ENCODE measurements at regions not wholly inside any gene's neighbourhood (a gene's known extent, or its start where the extent isn't known, plus 50 kb on each side); places are given as distances from the start of the nearest gene placed in this dataset.

DNA sequence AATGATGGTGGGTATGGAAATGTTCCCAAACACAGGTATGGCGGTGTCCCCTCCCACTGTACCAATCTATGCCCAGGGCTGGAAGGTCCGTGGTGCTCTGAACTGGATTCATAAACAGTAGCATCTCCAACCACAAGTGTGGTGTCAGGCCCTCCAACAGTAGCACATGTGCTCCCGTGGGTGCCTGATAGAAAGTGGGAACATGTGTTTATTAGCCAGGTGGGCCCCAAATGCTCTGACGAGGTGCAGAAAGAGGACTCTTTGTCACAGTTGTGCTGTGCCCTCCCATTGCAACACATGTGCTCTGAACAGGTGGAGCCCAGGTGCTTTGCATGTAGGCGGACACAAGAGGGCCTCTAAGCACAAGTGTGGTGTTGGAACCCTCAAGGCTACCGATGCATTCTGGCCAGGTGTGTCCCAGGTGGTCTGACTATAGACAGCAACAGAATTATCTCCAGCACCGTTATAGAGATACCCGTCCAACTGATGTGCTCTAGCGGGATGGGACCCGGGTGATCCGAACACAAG is 75.4 kb upstream of the ZNF30 start:
- no peak for DNase-seq (ENCODE audit: low read depth)
- TF ChIP-seq, protein P1, sequence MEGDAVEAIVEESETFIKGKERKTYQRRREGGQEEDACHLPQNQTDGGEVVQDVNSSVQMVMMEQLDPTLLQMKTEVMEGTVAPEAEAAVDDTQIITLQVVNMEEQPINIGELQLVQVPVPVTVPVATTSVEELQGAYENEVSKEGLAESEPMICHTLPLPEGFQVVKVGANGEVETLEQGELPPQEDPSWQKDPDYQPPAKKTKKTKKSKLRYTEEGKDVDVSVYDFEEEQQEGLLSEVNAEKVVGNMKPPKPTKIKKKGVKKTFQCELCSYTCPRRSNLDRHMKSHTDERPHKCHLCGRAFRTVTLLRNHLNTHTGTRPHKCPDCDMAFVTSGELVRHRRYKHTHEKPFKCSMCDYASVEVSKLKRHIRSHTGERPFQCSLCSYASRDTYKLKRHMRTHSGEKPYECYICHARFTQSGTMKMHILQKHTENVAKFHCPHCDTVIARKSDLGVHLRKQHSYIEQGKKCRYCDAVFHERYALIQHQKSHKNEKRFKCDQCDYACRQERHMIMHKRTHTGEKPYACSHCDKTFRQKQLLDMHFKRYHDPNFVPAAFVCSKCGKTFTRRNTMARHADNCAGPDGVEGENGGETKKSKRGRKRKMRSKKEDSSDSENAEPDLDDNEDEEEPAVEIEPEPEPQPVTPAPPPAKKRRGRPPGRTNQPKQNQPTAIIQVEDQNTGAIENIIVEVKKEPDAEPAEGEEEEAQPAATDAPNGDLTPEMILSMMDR (IDR thresholded peaks at IDR 0.05; ENCODE audit: low read depth, low read length, missing control alignments), result no peak
- in situ Hi-C loops (cut with HindIII; ENCODE audit: low sequenced_read_pairs), result no loop called here
- H3K4me3 ChIP-seq (ENCODE audit: low read depth, low read length), result no peak overlapping the region

DNA sequence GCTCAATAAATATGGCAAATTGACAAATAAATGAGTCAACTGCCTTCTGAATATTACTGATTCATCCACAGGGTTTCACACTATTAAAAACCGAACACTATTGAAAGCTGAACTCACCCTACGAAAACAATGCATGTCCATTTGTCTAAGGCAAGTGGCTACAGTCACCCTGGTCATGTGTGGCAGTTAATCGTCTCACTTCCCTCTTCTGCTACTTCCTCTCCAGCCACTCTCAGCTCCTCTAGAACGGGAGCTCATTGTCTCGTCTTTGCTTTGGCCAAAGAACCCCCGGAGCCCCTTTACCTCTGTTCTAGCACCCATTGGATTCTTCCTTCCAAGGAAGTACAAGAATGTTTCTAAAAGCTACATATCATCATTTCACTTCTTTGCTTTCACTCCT is 74.4 kb upstream of the ZNF599 start:
- in situ Hi-C loops (cut with HindIII; ENCODE audit: low sequenced_read_pairs), result no loop called here
- no peak overlapping the region for H3K4me3 ChIP-seq (ENCODE audit: low read depth, low read length)
- TF ChIP-seq, protein P1 (IDR thresholded peaks at IDR 0.05; ENCODE audit: low read depth, low read length, missing control alignments), result no peak
- DNase-seq (ENCODE audit: low read depth), result no peak

DNA sequence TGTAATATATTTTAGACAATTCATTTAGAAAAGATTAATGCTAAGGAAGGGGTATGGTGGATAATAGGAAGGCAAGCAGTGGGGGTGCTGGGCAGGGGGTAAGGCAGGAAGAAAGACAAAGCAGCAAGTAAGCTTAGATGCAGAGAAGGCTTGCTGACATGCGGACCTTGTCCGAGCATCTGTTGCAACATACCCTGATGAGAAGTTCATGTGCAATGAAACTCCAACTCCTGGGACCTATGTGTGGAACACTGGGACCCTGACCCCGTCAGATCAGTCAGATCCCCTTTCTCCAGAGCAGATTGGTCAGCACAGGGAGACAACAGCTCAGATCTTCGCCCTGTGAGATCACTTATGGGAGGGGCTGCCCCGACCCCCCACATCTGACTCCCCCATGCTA is 71.3 kb upstream of the ZNF599 start:
- TF ChIP-seq, protein P1 (IDR thresholded peaks at IDR 0.05; ENCODE audit: low read depth, low read length, missing control alignments), result no peak
- in situ Hi-C loops (cut with HindIII; ENCODE audit: low sequenced_read_pairs), result no loop called here
- no peak overlapping the region for H3K4me3 ChIP-seq (ENCODE audit: low read depth, low read length)
- DNase-seq (ENCODE audit: low read depth), result no peak

DNA sequence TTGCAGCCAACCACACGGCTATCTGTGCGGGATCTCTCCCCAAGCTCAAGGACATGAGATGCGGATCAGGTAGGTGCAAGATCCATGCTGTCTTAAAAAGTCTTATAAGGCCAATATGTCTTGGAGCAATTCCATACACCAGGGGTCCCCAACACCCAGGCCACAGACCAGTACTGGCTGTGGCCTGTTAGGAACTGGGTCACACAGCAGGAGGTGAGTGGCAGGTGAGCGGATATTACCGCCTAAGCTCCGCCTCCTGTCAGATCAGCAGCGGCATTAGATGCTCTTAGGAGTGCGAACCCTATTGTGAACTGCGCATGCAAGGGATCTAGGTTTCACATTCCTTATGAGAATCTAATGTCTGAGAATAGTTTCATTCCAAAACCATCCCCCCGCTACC is 68.8 kb upstream of the ZNF599 start:
- in situ Hi-C loops (cut with HindIII; ENCODE audit: low sequenced_read_pairs), result no loop called here
- no peak overlapping the region for H3K4me3 ChIP-seq (ENCODE audit: low read depth, low read length)
- TF ChIP-seq, protein P1 (IDR thresholded peaks at IDR 0.05; ENCODE audit: low read depth, low read length, missing control alignments), result no peak
- no peak for DNase-seq (ENCODE audit: low read depth)

DNA sequence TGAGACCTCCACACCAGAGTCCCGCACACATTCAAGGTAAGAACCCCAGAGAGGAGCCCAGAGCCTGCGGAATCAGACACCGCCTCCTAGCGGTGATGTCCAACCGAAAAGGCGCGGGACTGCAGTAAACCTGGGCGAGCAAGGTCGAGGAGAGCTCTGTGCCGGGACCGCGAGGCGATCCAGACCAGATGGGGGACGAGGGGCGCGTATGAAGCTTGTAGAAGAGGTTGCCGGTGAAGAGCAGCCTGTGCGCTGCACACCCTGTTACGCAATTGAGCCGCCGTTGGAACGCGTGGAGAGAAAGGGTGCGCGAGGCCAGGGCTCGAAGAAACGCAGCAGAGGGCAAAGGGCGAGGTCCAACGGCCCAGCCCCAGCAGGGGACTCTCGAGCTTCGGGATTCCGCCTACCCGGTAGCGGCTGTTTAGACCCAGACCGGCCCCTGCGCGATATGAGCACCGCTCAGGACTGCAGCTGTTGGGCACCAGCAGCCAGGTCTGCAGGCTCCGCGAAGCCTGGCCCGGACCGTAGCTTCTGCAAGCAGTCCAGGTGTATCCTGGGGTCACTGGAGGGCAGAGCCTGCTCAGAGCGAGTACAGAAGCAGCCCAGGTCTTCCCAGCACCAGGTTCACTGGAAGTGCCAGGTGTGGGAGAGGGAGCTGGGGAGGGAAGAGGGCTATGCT is 65.9 kb upstream of the ZNF599 start:
- H3K4me3 ChIP-seq (ENCODE audit: low read depth, low read length), result no peak overlapping the region
- DNase-seq (ENCODE audit: low read depth), result no peak
- in situ Hi-C loops (cut with HindIII; ENCODE audit: low sequenced_read_pairs), result no loop called here
- TF ChIP-seq, protein P1 (IDR thresholded peaks at IDR 0.05; ENCODE audit: low read depth, low read length, missing control alignments), result peak; percentile 22

DNA sequence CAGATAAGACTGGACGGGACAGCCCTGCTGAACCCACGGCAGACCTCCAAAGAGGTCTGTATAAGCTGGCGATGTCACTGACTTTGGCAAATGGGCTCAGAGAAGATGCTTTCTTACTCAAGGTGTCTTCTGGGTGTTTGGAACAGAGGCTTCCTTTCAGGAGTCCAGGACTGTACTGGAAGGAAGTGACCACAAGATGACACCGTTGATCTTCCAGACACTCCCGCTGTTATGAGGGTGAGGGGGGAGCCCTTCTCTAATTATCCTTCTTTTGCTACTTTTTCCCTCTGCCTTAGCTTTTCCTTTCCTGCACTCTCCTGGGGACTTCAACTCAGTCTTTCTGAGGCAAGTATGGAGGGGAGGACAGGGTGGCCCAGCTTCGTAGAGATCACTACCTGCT is 65.2 kb upstream of the ZNF599 start:
- no peak for DNase-seq (ENCODE audit: low read depth)
- TF ChIP-seq, protein P1 (IDR thresholded peaks at IDR 0.05; ENCODE audit: low read depth, low read length, missing control alignments), result no peak
- in situ Hi-C loops (cut with HindIII; ENCODE audit: low sequenced_read_pairs), result no loop called here

More for the DNA sequence above, 65.2 kb upstream of the ZNF599 start:
- H3K4me3 ChIP-seq (ENCODE audit: low read depth, low read length), result no peak overlapping the region
